DND-41 (cell line): ENCODE measurements at regions not wholly inside any gene's neighbourhood (a gene's known extent, or its start where the extent isn't known, plus 50 kb on each side); places are given as distances from the start of the nearest gene placed in this dataset.

Source experiments
- CTCF ChIP-seq: IDR thresholded peaks from 2 replicates; pipeline ENCODE4 v1.5.1; 2012; ENCODE audit warnings: borderline replicate concordance, low read length, moderate library complexity, mild to moderate bottlenecking; ENCODE audit not compliant: poor library complexity, severe bottlenecking; ENCODE audit errors: extremely low read depth
- EZH2 ChIP-seq: IDR thresholded peaks from 3 replicates; pipeline ENCODE4 v1.6.1; 2012; ENCODE audit warnings: borderline replicate concordance, low read depth, mild to moderate bottlenecking, moderate library complexity, low read length, inconsistent platforms; ENCODE audit not compliant: severe bottlenecking

GRCh38 chr4:167774646-167775045 is 317.7 kb upstream of the ANXA10 start:
- no peak for TF ChIP-seq CTCF
- no peak for TF ChIP-seq EZH2
